ENCODE measurements at regions not wholly inside any gene's neighbourhood (a gene's known extent, or its start where the extent isn't known, plus 50 kb on each side); places are given as distances from the start of the nearest gene placed in this dataset.

DNA sequence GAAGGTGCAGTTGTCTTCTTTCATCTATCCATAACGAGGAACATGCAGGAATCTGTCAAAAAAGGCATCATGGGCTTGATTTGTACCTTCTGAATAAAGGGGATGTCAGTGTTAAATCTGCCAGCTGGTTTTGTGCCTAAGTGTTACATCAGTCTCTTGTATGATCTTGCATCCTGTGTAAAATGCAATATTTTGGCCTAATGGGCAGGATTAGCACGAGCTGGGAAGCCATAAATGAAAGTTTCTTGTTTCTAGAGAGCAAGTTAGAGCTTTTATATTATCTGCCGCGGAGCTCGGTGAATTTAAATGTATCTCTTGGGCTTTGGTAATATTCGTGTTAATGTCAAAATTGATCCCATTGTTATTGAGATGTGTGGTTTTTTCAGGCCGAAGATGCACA lies 526.1 kb upstream of the WWC1 start:
- no peak for DNase-seq (ENCODE audit: low spot score)
- H3K4me3 Mint-ChIP-seq (ENCODE audit: unreplicated experiment) = no peak overlapping the region

GRCh38 chr5:167766957-167767356 lies 524.5 kb upstream of the WWC1 start:
- H3K27me3 Mint-ChIP-seq (ENCODE audit: low read depth) = peaks cover 10% of the 10 kb centered on the region
- TF ChIP-seq, protein P1, sequence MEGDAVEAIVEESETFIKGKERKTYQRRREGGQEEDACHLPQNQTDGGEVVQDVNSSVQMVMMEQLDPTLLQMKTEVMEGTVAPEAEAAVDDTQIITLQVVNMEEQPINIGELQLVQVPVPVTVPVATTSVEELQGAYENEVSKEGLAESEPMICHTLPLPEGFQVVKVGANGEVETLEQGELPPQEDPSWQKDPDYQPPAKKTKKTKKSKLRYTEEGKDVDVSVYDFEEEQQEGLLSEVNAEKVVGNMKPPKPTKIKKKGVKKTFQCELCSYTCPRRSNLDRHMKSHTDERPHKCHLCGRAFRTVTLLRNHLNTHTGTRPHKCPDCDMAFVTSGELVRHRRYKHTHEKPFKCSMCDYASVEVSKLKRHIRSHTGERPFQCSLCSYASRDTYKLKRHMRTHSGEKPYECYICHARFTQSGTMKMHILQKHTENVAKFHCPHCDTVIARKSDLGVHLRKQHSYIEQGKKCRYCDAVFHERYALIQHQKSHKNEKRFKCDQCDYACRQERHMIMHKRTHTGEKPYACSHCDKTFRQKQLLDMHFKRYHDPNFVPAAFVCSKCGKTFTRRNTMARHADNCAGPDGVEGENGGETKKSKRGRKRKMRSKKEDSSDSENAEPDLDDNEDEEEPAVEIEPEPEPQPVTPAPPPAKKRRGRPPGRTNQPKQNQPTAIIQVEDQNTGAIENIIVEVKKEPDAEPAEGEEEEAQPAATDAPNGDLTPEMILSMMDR (IDR thresholded peaks at IDR 0.05) = no peak
- H3K27ac Mint-ChIP-seq (ENCODE audit: unreplicated experiment) = no peak overlapping the region
- no peaks in the 10 kb centered on the region for H3K9me3 Mint-ChIP-seq (ENCODE audit: low read depth)
- H3K4me1 Mint-ChIP-seq (ENCODE audit: low read depth) = no peaks in the 10 kb centered on the region
- no peak for DNase-seq (ENCODE audit: low spot score)
- H3K4me3 Mint-ChIP-seq (ENCODE audit: unreplicated experiment) = no peak overlapping the region
- H3K36me3 Mint-ChIP-seq (ENCODE audit: low read depth) = no peaks in the 10 kb centered on the region

More for the DNA sequence above, 526.1 kb upstream of the WWC1 start:
- no peaks in the 10 kb centered on the region for H3K36me3 Mint-ChIP-seq (ENCODE audit: low read depth)
- no peak overlapping the region for H3K27ac Mint-ChIP-seq (ENCODE audit: unreplicated experiment)
- peaks cover 10% of the 10 kb centered on the region for H3K27me3 Mint-ChIP-seq (ENCODE audit: low read depth)
- TF ChIP-seq, protein P1 (IDR thresholded peaks at IDR 0.05) = no peak
- no peaks in the 10 kb centered on the region for H3K4me1 Mint-ChIP-seq (ENCODE audit: low read depth)
- no peaks in the 10 kb centered on the region for H3K9me3 Mint-ChIP-seq (ENCODE audit: low read depth)

GRCh38 chr5:167767795-167768194 lies 523.6 kb upstream of the WWC1 start:
- Mint-ChIP-seq H3K27ac (ENCODE audit: unreplicated experiment) (no peak overlapping the region), H3K27me3 (ENCODE audit: low read depth) (peaks cover 9% of the 10 kb centered on the region), H3K9me3 (ENCODE audit: low read depth) (no peaks in the 10 kb centered on the region), H3K36me3 (ENCODE audit: low read depth) (no peaks in the 10 kb centered on the region), H3K4me3 (ENCODE audit: unreplicated experiment) (no peak overlapping the region), H3K4me1 (ENCODE audit: low read depth) (no peaks in the 10 kb centered on the region)
- DNase-seq (ENCODE audit: low spot score) = no peak
- TF ChIP-seq, protein P1 (IDR thresholded peaks at IDR 0.05) = no peak

DNA sequence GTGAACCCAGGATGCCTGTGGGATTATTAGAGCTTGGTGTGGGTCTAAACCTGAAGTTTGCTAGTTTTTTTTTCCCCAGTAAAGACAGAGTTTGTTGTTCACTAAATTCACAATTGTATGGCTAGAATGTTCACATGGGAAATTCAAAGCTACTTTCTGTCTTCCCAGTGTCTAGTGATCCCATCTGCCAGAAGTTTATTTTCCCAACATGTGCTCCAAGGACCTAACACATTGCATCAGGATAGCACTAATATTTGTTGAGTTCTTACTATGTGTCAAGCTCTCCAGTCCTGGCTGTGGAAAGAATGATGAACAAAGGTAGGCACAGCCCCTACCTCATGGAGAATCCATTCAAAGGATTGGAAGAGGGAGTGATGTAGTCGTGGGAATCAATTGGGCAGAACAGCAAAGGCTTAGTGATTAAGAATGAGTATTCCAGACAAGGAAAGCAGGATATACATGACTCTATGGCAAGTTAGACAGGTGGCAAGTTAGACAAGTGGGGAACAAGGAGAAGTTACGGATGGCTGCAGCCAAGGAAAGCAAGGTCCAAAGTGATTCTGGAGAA lies 521.5 kb upstream of the WWC1 start:
- Mint-ChIP-seq H3K4me1 (ENCODE audit: low read depth) (no peaks in the 10 kb centered on the region), H3K27ac (ENCODE audit: unreplicated experiment) (no peak overlapping the region), H3K27me3 (ENCODE audit: low read depth) (no peaks in the 10 kb centered on the region), H3K4me3 (ENCODE audit: unreplicated experiment) (no peak overlapping the region), H3K36me3 (ENCODE audit: low read depth) (no peaks in the 10 kb centered on the region), H3K9me3 (ENCODE audit: low read depth) (no peaks in the 10 kb centered on the region)
- TF ChIP-seq, protein P1 (IDR thresholded peaks at IDR 0.05) = no peak
- DNase-seq (ENCODE audit: low spot score) = no peak

DNA sequence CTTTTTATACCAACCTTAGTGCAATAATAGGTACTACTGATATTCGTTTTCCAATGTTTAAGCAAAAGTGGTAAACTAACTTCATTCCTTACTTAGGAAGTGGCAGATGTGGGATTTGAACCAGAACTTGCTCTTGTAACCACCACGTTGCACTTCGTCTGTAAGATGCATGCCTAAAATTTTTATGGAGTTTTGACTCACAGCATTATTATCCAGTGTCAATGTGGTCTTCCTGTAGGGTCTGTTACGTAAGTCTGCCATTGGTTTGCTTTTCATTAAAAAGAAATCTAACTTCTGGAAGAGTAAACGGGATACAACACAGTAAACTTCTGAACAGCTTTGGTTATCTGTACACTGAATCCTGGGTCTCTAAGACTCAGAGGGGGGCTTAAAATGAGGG lies 521.0 kb upstream of the WWC1 start:
- TF ChIP-seq, protein P1 (IDR thresholded peaks at IDR 0.05) = no peak
- H3K27me3 Mint-ChIP-seq (ENCODE audit: low read depth) = no peaks in the 10 kb centered on the region
- H3K4me3 Mint-ChIP-seq (ENCODE audit: unreplicated experiment) = no peak overlapping the region
- H3K36me3 Mint-ChIP-seq (ENCODE audit: low read depth) = no peaks in the 10 kb centered on the region
- H3K27ac Mint-ChIP-seq (ENCODE audit: unreplicated experiment) = no peak overlapping the region
- no peak for DNase-seq (ENCODE audit: low spot score)
- H3K9me3 Mint-ChIP-seq (ENCODE audit: low read depth) = no peaks in the 10 kb centered on the region
- H3K4me1 Mint-ChIP-seq (ENCODE audit: low read depth) = no peaks in the 10 kb centered on the region
